ENCODE measurements at regions not wholly inside any gene's neighbourhood (a gene's known extent, or its start where the extent isn't known, plus 50 kb on each side); places are given as distances from the start of the nearest gene placed in this dataset.

DNA sequence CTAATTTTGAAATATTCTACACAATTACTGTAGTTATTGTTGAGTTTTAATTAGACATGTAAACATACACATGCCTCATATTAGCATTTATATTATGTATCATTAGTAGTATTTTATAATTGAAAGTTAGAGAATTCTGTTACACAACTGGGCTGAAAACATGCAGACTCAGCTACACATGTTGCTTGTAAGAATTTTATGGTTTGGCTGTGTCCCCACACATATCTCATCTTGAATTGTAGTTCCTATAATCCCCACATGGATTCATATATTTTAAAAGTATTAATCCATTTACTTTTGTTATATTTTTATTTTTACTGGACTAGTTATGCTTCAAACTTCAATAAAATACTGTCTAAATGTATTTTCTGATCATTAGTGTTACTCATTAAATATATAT, 2075.3 kb upstream of the C9orf72 start:
- H3K4me1 ChIP-seq, result no peaks in the 10 kb centered on the region
- no peaks in the 10 kb centered on the region for H3K27me3 ChIP-seq
- no peak overlapping the region for H3K4me2 ChIP-seq
- H3K79me2 ChIP-seq (ENCODE audit: low read depth), result no peaks in the 10 kb centered on the region
- H3K9ac ChIP-seq, result no peak overlapping the region
- H3K36me3 ChIP-seq, result no peaks in the 10 kb centered on the region
- no peaks in the 10 kb centered on the region for H3K9me3 Mint-ChIP-seq
- no peaks in the 10 kb centered on the region for H3K27me3 Mint-ChIP-seq (ENCODE audit: insufficient read depth, low read depth)
- H3K4me3 Mint-ChIP-seq, result no peak overlapping the region
- H3F3A ChIP-seq (ENCODE audit: low read depth), result no peaks in the 10 kb centered on the region
- H3K27ac ChIP-seq, result no peak overlapping the region
- H3K4me1 Mint-ChIP-seq, result no peaks in the 10 kb centered on the region
- H3K27ac Mint-ChIP-seq, result no peak overlapping the region
- DNase-seq (ENCODE audit: low spot score), result no peak
- H3K36me3 Mint-ChIP-seq, result no peaks in the 10 kb centered on the region
- no peaks in the 10 kb centered on the region for H4K20me1 ChIP-seq (ENCODE audit: low read depth)
- no peak overlapping the region for H2AFZ ChIP-seq (replicated peaks)
- no peaks in the 10 kb centered on the region for H3K9me3 ChIP-seq (ENCODE audit: low read depth)
- no peak for TF ChIP-seq CTCF (IDR thresholded peaks at IDR 0.05)
- no peak for TF ChIP-seq EZH2phosphoT487 (IDR thresholded peaks at IDR 0.05)
- TF ChIP-seq EZH2 (IDR thresholded peaks at IDR 0.05), result no peak
- H3K4me3 ChIP-seq, result no peak overlapping the region

DNA sequence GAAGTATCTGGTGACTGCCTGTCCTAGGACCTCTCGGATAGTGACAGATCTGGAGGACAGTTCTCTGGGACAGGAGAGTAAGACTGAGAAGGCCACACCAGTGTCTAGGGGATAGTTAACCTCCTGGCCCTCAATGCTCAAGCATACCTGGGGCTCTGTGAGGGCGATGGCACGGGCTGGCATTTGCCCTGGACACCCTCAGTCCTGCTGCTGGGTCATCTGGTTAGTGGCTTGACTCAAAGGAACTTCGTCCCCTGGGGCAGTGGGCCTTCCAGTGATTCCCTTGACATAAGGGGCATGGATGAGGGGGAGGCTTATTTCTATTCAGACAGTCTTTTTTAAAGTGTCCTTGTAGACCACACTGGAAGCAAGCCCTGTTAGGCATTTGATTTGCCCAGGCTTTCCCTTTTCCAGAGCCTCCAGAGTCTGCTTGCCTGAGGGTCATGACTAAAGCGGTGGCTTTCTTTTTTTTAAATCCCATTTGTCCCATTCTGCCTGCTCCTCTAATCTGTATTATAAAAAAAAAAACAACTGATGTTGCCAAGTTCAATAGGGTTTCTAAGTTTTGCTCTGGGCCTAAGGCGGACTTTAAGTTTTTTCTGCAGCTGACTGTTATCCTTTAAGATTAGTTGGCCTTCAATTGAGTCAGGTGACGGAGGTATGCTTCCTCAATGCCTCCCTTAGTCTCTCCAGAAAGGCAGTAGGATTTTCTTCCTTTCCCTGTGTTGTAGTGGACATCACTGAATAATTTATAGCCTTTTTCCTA, 2083.5 kb upstream of the C9orf72 start:
- no peak overlapping the region for H3K27ac ChIP-seq
- no peaks in the 10 kb centered on the region for H3K4me1 ChIP-seq
- no peaks in the 10 kb centered on the region for H4K20me1 ChIP-seq (ENCODE audit: low read depth)
- Mint-ChIP-seq H3K4me1 (no peaks in the 10 kb centered on the region), H3K9me3 (peaks cover 3% of the 10 kb centered on the region), H3K27ac (no peak overlapping the region), H3K36me3 (no peaks in the 10 kb centered on the region), H3K27me3 (ENCODE audit: insufficient read depth, low read depth) (peaks cover 2% of the 10 kb centered on the region), H3K4me3 (no peak overlapping the region)
- no peaks in the 10 kb centered on the region for H3K27me3 ChIP-seq
- TF ChIP-seq EZH2phosphoT487 (IDR thresholded peaks at IDR 0.05), result no peak
- no peak for DNase-seq (ENCODE audit: low spot score)
- no peak overlapping the region for H3K4me3 ChIP-seq
- H3K36me3 ChIP-seq, result no peaks in the 10 kb centered on the region
- no peaks in the 10 kb centered on the region for H3F3A ChIP-seq (ENCODE audit: low read depth)
- H2AFZ ChIP-seq (replicated peaks), result no peak overlapping the region
- H3K9me3 ChIP-seq (ENCODE audit: low read depth), result no peaks in the 10 kb centered on the region
- no peak overlapping the region for H3K4me2 ChIP-seq
- no peaks in the 10 kb centered on the region for H3K79me2 ChIP-seq (ENCODE audit: low read depth)
- no peak overlapping the region for H3K9ac ChIP-seq

- no peak overlapping the region for H2AFZ ChIP-seq (replicated peaks)
Observed at GRCh38 chr9:29657821-29658220, 2084.5 kb upstream of the C9orf72 start.

More at GRCh38 chr9:29657821-29658220, 2084.5 kb upstream of the C9orf72 start:
- Histone ChIP-seq H3K4me2 (no peak overlapping the region), H3K27ac (no peak overlapping the region), H3K9me3 (ENCODE audit: low read depth) (no peaks in the 10 kb centered on the region), H3K27me3 (no peaks in the 10 kb centered on the region), H3K4me1 (no peaks in the 10 kb centered on the region), H4K20me1 (ENCODE audit: low read depth) (no peaks in the 10 kb centered on the region), H3K79me2 (ENCODE audit: low read depth) (no peaks in the 10 kb centered on the region), H3F3A (ENCODE audit: low read depth) (no peaks in the 10 kb centered on the region), H3K36me3 (no peaks in the 10 kb centered on the region), H3K9ac (no peak overlapping the region), H3K4me3 (no peak overlapping the region)
- Mint-ChIP-seq H3K9me3 (peaks cover 3% of the 10 kb centered on the region), H3K36me3 (no peaks in the 10 kb centered on the region), H3K27me3 (ENCODE audit: insufficient read depth, low read depth) (peaks cover 2% of the 10 kb centered on the region), H3K4me3 (no peak overlapping the region), H3K4me1 (no peaks in the 10 kb centered on the region), H3K27ac (no peak overlapping the region)
- no peak for DNase-seq (ENCODE audit: low spot score)
- TF ChIP-seq EZH2 (IDR thresholded peaks at IDR 0.05) (no peak), EZH2phosphoT487 (IDR thresholded peaks at IDR 0.05) (no peak), CTCF (IDR thresholded peaks at IDR 0.05) (no peak)

Data from neural progenitor cell (in vitro differentiated cells).